ENCODE measurements at regions not wholly inside any gene's neighbourhood (a gene's known extent, or its start where the extent isn't known, plus 50 kb on each side); places are given as distances from the start of the nearest gene placed in this dataset.

DNA sequence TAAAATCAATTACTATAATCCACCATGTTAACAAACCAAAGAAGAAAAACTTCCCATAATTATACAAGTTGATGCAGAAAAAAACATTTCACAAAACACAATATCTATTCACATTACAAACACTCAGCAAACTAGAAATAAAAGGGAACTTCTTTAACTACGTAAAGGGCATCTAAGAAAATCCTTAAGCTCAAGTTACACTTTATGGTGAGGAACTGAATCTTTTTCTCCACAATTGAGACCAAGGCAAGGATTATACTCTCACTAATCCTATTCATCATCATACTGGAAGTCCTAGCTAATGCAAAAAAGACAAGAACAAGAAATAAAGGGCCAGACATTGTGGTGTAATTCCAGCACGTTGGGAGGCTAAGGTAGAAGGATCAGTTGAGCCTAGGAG is 159.9 kb downstream of the ZNF365 start:
- Histone ChIP-seq H3K4me3 (no peak overlapping the region), H3K27ac (no peak overlapping the region), H3K36me3 (no peaks in the 10 kb centered on the region), H3K4me1 (no peaks in the 10 kb centered on the region), H3K9me3 (peaks cover 0 to 3% (median 0%) of the 10 kb centered on the region in 4 donors), H3K27me3 (no peaks in the 10 kb centered on the region)
- no peak for DNase-seq
- TF ChIP-seq POLR2A (IDR thresholded peaks at IDR 0.05), result no peak
- TF ChIP-seq, protein P1, sequence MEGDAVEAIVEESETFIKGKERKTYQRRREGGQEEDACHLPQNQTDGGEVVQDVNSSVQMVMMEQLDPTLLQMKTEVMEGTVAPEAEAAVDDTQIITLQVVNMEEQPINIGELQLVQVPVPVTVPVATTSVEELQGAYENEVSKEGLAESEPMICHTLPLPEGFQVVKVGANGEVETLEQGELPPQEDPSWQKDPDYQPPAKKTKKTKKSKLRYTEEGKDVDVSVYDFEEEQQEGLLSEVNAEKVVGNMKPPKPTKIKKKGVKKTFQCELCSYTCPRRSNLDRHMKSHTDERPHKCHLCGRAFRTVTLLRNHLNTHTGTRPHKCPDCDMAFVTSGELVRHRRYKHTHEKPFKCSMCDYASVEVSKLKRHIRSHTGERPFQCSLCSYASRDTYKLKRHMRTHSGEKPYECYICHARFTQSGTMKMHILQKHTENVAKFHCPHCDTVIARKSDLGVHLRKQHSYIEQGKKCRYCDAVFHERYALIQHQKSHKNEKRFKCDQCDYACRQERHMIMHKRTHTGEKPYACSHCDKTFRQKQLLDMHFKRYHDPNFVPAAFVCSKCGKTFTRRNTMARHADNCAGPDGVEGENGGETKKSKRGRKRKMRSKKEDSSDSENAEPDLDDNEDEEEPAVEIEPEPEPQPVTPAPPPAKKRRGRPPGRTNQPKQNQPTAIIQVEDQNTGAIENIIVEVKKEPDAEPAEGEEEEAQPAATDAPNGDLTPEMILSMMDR (IDR thresholded peaks at IDR 0.05), result no peak

GRCh38 chr10:62538606-62539005 is 164.4 kb downstream of the ZNF365 start:
- TF ChIP-seq, protein P1 (IDR thresholded peaks at IDR 0.05), result no peak
- no peak for TF ChIP-seq POLR2A (IDR thresholded peaks at IDR 0.05)
- Histone ChIP-seq H3K4me3 (no peak overlapping the region), H3K36me3 (no peaks in the 10 kb centered on the region), H3K27me3 (no peaks in the 10 kb centered on the region), H3K9me3 (no peaks in the 10 kb centered on the region), H3K27ac (peak overlapping the region in 1 of 4 donors; percentile 11), H3K4me1 (no peaks in the 10 kb centered on the region)
- DNase-seq, result no peak

GRCh38 chr10:62540389-62540788 is 166.2 kb downstream of the ZNF365 start:
- H3K27ac ChIP-seq, result peak overlapping the region in 1 of 4 donors; percentile 70

DNA sequence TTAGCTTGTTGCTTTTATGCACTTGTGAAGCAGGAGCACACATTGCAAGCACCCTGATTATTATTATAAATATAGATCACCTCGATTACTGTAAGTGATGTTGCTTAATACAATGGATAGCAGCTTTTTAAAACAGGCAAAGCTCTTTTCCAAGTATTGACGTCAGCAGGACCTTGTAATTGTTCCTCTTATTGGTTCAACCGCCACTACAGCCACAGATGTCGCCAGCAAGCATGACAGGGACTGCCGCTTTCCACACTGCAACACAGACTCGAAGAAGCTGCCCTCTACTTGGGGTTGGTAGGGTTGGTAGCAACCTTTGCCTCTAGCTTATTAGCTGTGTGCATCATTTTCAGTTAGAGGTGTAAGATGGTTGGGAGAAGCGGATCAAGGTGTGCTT is 167.6 kb downstream of the ZNF365 start:
- Histone ChIP-seq H3K9me3 (no peaks in the 10 kb centered on the region), H3K27ac (peak overlapping the region in 1 of 4 donors; percentile 70), H3K27me3 (no peaks in the 10 kb centered on the region), H3K4me1 (no peaks in the 10 kb centered on the region), H3K36me3 (no peaks in the 10 kb centered on the region), H3K4me3 (no peak overlapping the region)
- TF ChIP-seq, protein P1 (IDR thresholded peaks at IDR 0.05), result no peak
- TF ChIP-seq POLR2A (IDR thresholded peaks at IDR 0.05), result no peak
- peak in 2 of 3 donors; percentile 64 to 70 for DNase-seq

More at GRCh38 chr10:62540389-62540788, 166.2 kb downstream of the ZNF365 start:
- no peak overlapping the region for H3K4me3 ChIP-seq
- no peaks in the 10 kb centered on the region for H3K4me1 ChIP-seq
- H3K36me3 ChIP-seq, result no peaks in the 10 kb centered on the region
- H3K9me3 ChIP-seq, result no peaks in the 10 kb centered on the region
- no peak for DNase-seq
- no peaks in the 10 kb centered on the region for H3K27me3 ChIP-seq
- TF ChIP-seq, protein P1 (IDR thresholded peaks at IDR 0.05), result no peak
- TF ChIP-seq POLR2A (IDR thresholded peaks at IDR 0.05), result no peak

- Histone ChIP-seq H3K4me3 (no peak overlapping the region), H3K9me3 (no peaks in the 10 kb centered on the region), H3K4me1 (no peaks in the 10 kb centered on the region), H3K27ac (no peak overlapping the region), H3K27me3 (no peaks in the 10 kb centered on the region), H3K36me3 (no peaks in the 10 kb centered on the region)
- no peak for DNase-seq
- TF ChIP-seq, protein P1 (IDR thresholded peaks at IDR 0.05), result no peak
- no peak for TF ChIP-seq POLR2A (IDR thresholded peaks at IDR 0.05)
Observed at GRCh38 chr10:62543571-62544355, 169.6 kb downstream of the ZNF365 start.

Data from Peyer's patch (tissue), 4 donors.